Fibroblast of the aortic adventitia (primary cell): ENCODE measurements at regions not wholly inside any gene's neighbourhood (a gene's known extent, or its start where the extent isn't known, plus 50 kb on each side); places are given as distances from the start of the nearest gene placed in this dataset.
A peak's percentile ranks its signal among the peaks of the same experiment; 100 is the strongest.

Experiments used
- DNase-seq: peaks from one replicate; pipeline ENCODE4 v3.0.0-alpha.2; 2010; ENCODE audit warnings: low read depth
- H3K4me3 ChIP-seq: 2 replicates; pipeline ENCODE4 v1.5.1; 2011; ENCODE audit warnings: low read depth, mild to moderate bottlenecking, control low read depth, low read length, moderate library complexity
- TF ChIP-seq, protein P1 (sequence below): IDR thresholded peaks from 2 replicates; pipeline ENCODE4 v1.5.1; 2011; ENCODE audit warnings: mild to moderate bottlenecking, low read length, control low read depth, inconsistent platforms; ENCODE audit not compliant: insufficient read depth

DNA sequence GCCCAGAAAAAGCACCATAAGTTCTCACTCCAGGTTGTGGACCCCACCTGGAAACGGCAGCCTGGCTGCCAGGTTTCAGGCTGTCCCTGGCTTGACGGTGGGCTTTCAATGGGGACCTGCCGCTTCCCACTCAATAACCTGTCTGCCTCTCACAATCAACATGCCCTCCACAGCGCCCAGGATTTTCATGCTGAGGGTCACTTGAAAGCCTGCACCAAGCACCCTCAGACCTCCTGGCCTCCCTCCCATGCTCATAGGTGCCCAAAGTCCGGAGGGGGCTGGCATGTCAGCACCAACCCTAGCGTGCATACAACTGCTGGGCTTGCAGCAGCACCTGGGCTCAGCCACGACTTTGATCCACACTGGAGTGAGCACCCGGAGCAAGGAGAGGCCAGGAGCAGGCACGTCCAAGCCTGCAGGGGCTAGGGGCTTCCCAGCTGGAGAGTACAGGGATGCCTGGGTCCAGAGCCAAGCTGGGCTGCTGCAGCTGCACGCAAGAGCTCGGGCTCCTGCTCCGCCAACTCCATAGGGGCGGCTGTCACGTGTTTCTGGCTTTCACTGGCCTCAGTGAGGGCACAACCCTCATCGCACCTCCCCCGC lies 1214.3 kb upstream of the RAG2 start:
- no peak overlapping the region for H3K4me3 ChIP-seq
- DNase-seq: no peak
- TF ChIP-seq, protein P1, sequence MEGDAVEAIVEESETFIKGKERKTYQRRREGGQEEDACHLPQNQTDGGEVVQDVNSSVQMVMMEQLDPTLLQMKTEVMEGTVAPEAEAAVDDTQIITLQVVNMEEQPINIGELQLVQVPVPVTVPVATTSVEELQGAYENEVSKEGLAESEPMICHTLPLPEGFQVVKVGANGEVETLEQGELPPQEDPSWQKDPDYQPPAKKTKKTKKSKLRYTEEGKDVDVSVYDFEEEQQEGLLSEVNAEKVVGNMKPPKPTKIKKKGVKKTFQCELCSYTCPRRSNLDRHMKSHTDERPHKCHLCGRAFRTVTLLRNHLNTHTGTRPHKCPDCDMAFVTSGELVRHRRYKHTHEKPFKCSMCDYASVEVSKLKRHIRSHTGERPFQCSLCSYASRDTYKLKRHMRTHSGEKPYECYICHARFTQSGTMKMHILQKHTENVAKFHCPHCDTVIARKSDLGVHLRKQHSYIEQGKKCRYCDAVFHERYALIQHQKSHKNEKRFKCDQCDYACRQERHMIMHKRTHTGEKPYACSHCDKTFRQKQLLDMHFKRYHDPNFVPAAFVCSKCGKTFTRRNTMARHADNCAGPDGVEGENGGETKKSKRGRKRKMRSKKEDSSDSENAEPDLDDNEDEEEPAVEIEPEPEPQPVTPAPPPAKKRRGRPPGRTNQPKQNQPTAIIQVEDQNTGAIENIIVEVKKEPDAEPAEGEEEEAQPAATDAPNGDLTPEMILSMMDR: no peak

DNA sequence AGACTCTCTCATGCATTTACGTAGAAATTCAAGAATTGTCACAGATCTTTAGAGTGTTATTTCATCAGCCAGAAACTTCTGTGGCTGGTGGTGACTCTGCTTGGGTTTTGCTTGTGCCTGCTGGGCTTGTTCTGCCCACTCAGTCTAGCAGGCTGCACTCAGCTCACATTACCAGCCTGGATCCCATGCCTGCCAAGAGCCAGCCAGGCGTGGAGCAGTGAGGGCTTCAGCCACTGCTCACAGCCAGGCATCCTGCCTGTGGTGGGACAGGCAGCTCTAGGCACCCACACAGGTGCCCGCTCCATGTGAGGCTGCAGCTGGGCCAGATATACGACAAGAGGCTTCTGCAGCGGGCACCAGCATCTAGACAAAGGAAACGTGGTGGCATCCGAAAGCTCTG lies 1213.3 kb upstream of the RAG2 start:
- no peak for DNase-seq

DNA sequence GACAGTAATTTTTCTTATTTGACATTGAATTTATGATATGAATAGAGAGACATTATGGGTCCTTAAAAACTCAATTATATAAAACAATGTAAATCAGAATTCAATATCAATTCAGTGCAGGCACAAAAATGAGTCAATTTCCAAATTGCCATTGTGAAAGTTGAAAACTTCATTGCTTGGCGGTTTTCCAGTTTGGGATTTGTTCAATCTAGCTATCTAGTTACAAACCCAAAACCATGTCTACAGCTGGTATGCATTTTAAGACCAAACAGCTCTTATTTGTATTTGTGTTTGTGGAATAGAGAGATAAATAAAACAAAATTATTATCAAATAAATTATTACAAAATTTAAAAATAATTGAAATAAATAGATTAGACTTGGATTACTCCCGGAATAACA lies 1206.6 kb upstream of the RAG2 start:
- DNase-seq: peak; percentile 2
- no peak overlapping the region for H3K4me3 ChIP-seq
- TF ChIP-seq, protein P1: no peak

More for the DNA sequence above, 1213.3 kb upstream of the RAG2 start:
- no peak overlapping the region for H3K4me3 ChIP-seq
- TF ChIP-seq, protein P1: no peak

DNA sequence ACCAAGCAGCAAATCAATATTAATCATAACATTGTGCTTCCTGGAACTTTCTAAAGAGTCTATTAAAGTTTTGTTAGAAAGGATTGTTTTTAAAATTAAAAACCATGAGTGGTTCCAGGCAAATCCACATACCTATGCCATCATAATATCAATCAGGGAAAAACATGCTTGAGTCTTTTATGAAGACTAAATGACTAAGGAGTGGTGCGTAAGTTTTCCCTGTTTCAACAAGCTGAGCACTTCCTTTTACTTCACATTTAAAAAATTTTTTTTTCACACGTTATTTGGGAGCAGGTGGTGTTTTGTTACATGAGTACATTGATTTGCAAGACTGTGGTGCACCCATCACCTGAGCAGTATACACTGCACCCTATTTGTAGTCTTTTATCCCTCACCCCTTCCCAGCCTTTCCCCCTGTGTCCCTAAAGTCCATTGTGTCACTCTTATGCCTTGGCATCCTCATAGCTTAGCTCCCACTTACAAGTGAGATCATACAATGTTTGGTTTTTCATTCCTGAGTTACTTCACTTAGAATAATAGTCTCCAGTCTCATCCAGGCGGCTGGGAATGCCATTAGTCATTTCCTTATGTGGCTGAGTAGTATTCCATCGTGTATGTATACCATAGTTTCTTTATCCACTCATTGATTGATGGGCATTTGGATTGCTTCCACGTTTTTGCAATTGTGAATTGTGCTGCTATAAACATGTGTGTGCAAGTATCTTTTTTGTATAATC lies 1190.3 kb upstream of the RAG2 start:
- DNase-seq: peak; percentile 69
- no peak overlapping the region for H3K4me3 ChIP-seq
- TF ChIP-seq, protein P1: no peak

DNA sequence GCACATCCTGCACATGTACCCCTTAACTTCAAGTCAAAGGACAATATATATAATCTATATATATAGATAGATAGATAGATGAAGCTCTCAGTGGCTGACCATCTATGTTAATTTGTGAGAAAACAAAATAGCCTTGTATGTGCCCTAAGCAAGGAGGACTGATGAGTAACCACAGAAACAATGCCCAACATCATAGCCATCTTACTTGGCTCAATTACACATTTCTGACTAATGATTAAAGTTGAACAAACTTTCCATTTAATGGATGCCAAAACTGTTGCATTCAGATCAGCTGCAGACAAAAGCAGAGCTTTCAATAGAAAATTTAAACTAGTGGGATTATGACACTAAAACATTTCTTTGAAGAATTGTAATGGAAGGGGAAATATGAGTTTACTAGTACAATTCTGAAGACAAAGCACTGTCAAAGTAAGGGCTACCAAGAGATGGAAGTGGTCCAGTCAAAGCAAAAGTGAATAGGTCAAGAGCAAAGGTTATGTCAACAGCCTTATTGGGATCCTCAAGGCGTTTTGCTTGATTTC lies 1188.2 kb upstream of the RAG2 start:
- no peak overlapping the region for H3K4me3 ChIP-seq
- TF ChIP-seq, protein P1: no peak
- DNase-seq: peak; percentile 74

DNA sequence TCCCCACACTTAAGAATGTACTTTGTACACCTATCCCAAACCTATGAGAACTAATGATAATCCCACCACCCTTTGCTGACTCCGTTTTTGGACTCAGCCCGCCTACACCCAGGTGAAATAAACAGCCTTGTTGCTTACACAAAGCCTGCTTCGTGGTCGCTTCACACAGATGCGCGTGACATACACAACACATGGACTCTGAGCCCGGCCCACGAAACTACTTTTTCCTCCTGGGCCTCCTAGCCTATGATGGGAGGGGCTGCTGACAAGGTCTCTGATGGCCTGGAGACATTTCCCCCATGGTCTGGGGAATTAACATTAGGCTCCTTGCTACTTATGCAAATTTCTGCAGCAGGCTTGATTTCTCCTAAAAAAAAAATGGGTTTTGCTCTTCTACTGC lies 1176.4 kb upstream of the RAG2 start:
- TF ChIP-seq, protein P1: no peak
- H3K4me3 ChIP-seq: no peak overlapping the region
- DNase-seq: no peak

DNA sequence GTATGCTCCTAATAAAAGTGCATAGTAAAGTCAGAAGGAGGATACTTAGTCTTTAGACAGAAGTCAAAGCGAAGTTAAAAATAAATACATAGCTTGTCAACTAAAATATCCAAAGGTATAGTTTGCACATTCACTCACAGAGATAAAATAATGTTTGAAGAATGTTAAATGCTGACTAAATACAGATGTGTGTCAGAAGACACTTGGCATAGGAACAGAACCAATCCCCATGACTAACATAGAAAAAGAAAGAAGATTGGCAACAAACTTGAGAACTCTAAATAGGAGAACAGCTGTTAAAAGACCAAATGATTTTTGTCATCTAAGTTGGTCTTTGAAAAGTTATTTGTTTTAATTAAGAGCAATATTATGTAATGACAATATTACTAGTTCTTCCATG lies 1172.1 kb upstream of the RAG2 start:
- DNase-seq: peak; percentile 44
- TF ChIP-seq, protein P1: no peak
- H3K4me3 ChIP-seq: no peak overlapping the region
